Calu3 (cell line): ENCODE measurements at regions not wholly inside any gene's neighbourhood (a gene's known extent, or its start where the extent isn't known, plus 50 kb on each side); places are given as distances from the start of the nearest gene placed in this dataset.

ENCODE experiments used
- BruUV-seq: library from RNA; stranded (reverse); fragments of 400-500 nt; replicated peaks from 2 replicates; lab custom pipeline; 2021; lab: Mats Ljungman, UMichigan
- CTCF ChIA-PET: fragments of 300-600 bp; sonication (Branson Sonifier 250); formaldehyde crosslinking; loops from one replicate; lab custom pipeline; 2022; ENCODE audit warnings: antibody characterized with exemption; lab: Charles Lee
- DNase-seq: peaks from one replicate; pipeline ENCODE4 v3.0.0; 2022
- H3K27ac Mint-ChIP-seq: one replicate; pipeline ENCODE4 v1.8.0; 2022; ENCODE audit warnings: mixed read lengths; ENCODE audit not compliant: unreplicated experiment
- H3K27me3 Mint-ChIP-seq: one replicate; pipeline ENCODE4 v1.8.0; 2022; ENCODE audit warnings: mixed read lengths; ENCODE audit not compliant: unreplicated experiment
- H3K36me3 Mint-ChIP-seq: one replicate; pipeline ENCODE4 v1.8.0; 2022; ENCODE audit warnings: mild to moderate bottlenecking, moderate library complexity, mixed read lengths; ENCODE audit not compliant: insufficient read depth, unreplicated experiment
- H3K4me1 Mint-ChIP-seq: one replicate; pipeline ENCODE4 v1.8.0; 2022; ENCODE audit warnings: mild to moderate bottlenecking, low read depth, mixed read lengths; ENCODE audit not compliant: unreplicated experiment
- H3K4me3 Mint-ChIP-seq: one replicate; pipeline ENCODE4 v1.8.0; 2022; ENCODE audit warnings: mild to moderate bottlenecking, low read depth, moderate library complexity, mixed read lengths; ENCODE audit not compliant: unreplicated experiment
- H3K9me3 Mint-ChIP-seq: one replicate; pipeline ENCODE4 v1.8.0; 2022; ENCODE audit warnings: low read depth, mixed read lengths; ENCODE audit not compliant: unreplicated experiment
- CTCF ChIP-seq: fragments of 200-600 bp; IDR thresholded peaks from one replicate; pipeline ENCODE4 v1.8.0; 2022; ENCODE audit warnings: antibody characterized with exemption; ENCODE audit not compliant: unreplicated experiment
- intact Hi-C: fragments of 100-400 bp; cut with micrococcal nuclease; formaldehyde crosslinking; loops from one replicate; pipeline ENCODE4 v1.10.0; 2022; ENCODE audit not compliant: unreplicated experiment

- intact Hi-C loops = loop anchor here (5.0 kb wide), 1 partner anchor 370 kb away; no protein-coding TSS in a partner anchor
- Mint-ChIP-seq H3K4me1 (no peaks in the 10 kb centered on the region), H3K27me3 (peaks cover 20% of the 10 kb centered on the region), H3K4me3 (no peak overlapping the region), H3K36me3 (no peaks in the 10 kb centered on the region), H3K9me3 (no peaks in the 10 kb centered on the region), H3K27ac (no peak overlapping the region)
- CTCF ChIA-PET = no interaction called here
- no peak for TF ChIP-seq CTCF
- no peak for DNase-seq
- no TSS peak for BruUV-seq
These were observed 376.5 kb downstream of the C12orf75 start for GRCh38 chr12:105706973-105707334.

- H3K27ac Mint-ChIP-seq = no peak overlapping the region
- intact Hi-C loops = no loop called here
- no peak for DNase-seq
- no peak for TF ChIP-seq CTCF
- H3K27me3 Mint-ChIP-seq = peaks cover 36% of the 10 kb centered on the region
- H3K4me1 Mint-ChIP-seq = no peaks in the 10 kb centered on the region
- H3K9me3 Mint-ChIP-seq = peaks cover 5% of the 10 kb centered on the region
- no peaks in the 10 kb centered on the region for H3K36me3 Mint-ChIP-seq
- CTCF ChIA-PET = interaction anchor here (1.1 to 1.4 kb wide), 2 partner anchors 10 to 17 kb away, joined by 3 read pairs; no protein-coding TSS in a partner anchor
- no TSS peak for BruUV-seq
- H3K4me3 Mint-ChIP-seq = no peak overlapping the region
These were observed 383.3 kb downstream of the C12orf75 start for GRCh38 chr12:105713606-105714305.

- Mint-ChIP-seq H3K27me3 (peaks cover 41% of the 10 kb centered on the region), H3K4me1 (no peaks in the 10 kb centered on the region), H3K9me3 (peaks cover 5% of the 10 kb centered on the region), H3K27ac (no peak overlapping the region), H3K4me3 (no peak overlapping the region), H3K36me3 (no peaks in the 10 kb centered on the region)
- BruUV-seq = no TSS peak
- no peak for DNase-seq
- CTCF ChIA-PET = interaction anchor here (0.6 kb wide), 1 partner anchor 384 kb away, joined by 3 read pairs; no protein-coding TSS in a partner anchor
- no peak for TF ChIP-seq CTCF
- intact Hi-C loops = no loop called here
These were observed 386.1 kb downstream of the C12orf75 start for GRCh38 chr12:105716621-105717020.

GRCh38 chr12:105721051-105721825, 390.7 kb downstream of the C12orf75 start:
- Mint-ChIP-seq H3K27ac (no peak overlapping the region), H3K9me3 (peaks cover 5% of the 10 kb centered on the region), H3K4me3 (no peak overlapping the region), H3K4me1 (no peaks in the 10 kb centered on the region), H3K36me3 (no peaks in the 10 kb centered on the region), H3K27me3 (peaks cover 60% of the 10 kb centered on the region)
- intact Hi-C loops = no loop called here
- DNase-seq = no peak
- TF ChIP-seq CTCF = no peak
- no TSS peak for BruUV-seq
- CTCF ChIA-PET = no interaction called here
